RPMI8226 (cell line): ENCODE measurements at regions not wholly inside any gene's neighbourhood (a gene's known extent, or its start where the extent isn't known, plus 50 kb on each side); places are given as distances from the start of the nearest gene placed in this dataset.

Source experiments
- DNase-seq: peaks from one replicate; pipeline ENCODE4 v3.0.0-alpha.2; 2015

- no peak for DNase-seq
Observed at GRCh38 chr15:38864122-38864521, 299.5 kb upstream of the RASGRP1 start.

DNA sequence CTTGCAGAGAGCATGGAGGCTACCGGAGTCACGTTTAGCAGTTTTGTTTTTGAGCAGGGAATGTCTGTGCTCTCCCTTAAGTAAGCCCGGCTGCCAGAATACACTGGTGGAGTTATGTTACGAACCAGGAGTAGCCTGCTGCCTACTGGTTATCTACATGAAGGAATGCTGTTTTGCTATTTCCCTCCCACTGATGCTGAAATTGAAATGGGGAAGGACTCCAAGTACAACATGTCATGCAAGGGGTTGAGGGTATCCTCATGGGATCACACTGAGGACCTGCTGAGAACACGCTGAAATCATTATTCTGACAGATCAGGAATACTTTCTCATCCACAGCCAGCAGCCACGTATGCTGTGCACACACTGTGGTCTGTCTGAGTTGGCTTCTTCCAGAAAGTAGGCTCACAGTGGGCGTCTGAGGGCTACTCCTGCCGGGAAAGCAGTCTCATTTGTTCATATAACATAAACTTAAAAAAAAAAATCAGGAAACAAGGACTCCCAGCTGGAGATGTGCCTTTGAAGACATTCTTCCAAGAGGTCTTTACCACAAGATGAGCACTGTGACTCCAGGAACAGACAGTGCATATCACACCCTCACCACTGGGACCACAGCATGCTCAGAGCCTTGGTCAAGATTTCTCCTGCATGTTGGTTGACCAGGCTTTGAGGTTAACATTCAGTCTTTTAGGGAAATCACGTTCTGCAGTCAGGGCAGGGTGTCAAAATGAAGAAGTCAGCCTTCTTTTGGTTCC lies 300.4 kb upstream of the RASGRP1 start:
- DNase-seq = no peak

DNA sequence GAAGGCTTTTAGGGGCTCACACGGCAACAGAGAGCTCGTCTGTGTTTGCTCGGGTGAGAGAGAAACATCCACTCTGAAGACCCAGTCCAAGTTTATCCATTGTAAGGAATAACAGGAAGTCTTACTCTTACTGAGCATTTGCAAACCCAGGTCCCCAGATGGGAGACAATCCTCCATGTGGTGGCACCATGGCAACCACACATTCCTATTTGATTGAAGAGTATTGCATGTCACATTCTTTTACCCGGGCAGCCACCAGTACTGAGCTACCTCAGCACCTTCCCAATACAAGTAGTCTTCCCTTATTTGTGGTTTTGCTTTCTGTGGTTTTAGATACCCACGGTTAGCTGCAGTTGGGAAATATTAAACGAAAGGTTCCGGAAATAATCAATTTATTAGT lies 302.9 kb upstream of the RASGRP1 start:
- no peak for DNase-seq

GRCh38 chr15:38868326-38869114 lies 303.9 kb upstream of the RASGRP1 start:
- DNase-seq = no peak

DNA sequence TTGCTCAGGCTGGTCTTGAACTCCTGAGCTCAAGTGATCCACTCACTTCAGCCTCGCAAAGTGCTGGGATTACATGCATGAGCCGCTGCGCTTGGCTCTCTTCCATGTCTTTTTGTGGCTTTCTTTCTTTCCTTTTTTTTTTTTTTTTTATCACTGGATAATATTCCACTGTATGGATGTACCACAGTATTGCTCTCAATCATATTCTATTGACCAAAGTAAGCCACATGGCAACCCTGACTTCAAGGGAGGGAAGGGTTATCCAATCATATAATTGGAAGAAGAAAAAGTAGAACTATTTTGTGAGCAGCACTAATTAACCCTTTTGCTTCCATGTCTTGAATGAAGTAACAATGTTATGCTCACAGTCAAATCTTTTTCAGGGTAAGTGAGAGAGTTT lies 307.0 kb upstream of the RASGRP1 start:
- no peak for DNase-seq

DNA sequence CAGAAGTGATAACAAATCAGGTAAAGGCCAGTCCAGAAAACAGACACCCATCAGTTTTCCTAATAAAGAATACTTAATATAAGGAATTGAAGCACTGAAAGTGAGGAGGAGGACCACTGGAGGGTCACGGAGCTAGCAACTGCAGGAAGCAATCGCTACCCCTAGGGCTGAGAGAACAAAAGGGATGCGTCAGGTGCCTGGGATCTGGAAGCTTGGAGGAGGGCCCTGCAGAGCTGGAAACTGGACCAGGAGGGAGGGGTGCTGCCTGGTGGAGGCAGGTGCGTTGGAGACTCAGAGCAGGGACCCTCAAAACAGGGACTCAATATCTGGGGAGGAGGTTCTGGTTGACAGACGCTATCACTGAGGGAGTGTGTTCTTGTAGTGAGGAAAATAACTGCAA lies 308.1 kb upstream of the RASGRP1 start:
- DNase-seq = no peak

- DNase-seq = no peak
Observed at GRCh38 chr15:38873158-38873557, 308.5 kb upstream of the RASGRP1 start.

DNA sequence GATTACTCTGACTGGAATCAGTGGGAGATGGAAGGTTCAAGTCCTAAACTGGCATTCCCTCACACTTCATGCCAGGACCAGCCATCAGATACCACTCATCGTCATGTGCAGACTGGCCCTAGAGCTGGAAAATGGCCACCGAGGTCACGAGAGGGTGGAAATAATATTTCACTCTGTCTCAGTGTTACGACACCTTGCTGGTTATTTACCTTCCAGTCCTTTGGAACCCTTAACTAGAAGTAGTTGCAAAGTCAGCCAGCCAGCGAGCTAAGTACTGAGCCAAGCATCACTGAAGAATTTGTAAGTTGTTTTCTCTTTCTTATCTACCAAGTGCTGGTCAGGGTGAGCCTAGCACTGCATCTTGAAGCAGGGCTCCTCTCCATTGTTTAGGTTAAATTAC lies 309.9 kb upstream of the RASGRP1 start:
- no peak for DNase-seq

DNA sequence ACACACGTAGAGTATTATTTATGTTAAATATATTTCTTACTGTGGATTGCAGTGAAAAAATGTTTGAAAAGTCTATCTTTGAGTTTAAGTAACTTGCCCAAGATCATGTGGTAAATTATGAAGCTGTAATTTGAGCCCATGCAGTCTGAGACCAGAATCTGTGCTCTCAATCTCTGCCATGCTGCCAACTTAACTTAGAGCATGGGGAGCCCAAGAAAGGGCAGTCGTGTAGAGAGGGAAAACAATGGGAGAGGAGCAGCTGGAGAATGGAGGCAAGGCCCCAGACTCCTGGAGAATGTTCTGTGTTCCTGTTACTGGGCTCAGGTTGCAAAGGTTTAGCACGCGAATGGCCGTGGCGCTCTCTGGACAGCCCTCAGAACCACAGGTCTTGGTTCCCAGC lies 311.6 kb upstream of the RASGRP1 start:
- DNase-seq = no peak

DNA sequence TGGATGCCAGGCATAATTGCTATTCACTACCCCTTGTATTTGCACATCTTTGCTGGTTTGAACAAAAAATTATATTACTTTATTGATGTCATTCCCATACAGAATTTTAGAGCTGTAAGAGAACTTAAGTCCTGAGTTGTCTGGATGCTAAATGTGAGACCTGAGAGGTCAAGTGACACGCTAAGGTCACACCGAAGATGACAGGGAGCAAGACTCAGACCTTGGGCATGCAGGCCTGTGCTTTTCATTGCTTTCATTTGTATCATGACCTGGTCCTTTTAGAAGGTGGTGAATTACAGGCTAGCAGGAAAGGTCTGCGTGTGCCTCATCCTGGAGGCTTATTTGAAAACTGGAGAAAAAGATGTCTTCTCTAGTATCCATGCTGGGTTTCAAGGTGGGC lies 312.0 kb upstream of the RASGRP1 start:
- no peak for DNase-seq

DNA sequence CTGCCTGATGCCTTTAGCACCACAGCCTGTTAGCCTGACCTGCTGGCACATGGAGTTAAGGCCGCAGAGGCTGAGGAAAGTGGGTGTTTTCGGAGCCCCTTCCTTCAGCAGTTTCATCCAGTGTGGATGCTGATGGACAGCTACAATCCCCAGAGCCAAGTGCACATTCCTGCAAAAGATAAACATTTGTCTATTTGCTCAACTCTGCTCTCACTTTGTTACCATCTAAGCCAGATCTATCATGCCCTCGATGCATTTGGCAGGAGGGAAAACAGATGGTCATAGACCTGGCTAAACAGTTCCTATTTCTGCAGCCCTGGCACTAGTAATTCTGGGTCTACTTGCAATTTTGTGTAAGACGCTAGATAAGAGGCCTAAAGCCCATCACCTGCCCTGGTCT lies 312.9 kb upstream of the RASGRP1 start:
- no peak for DNase-seq

GRCh38 chr15:38878026-38878425 lies 313.4 kb upstream of the RASGRP1 start:
- no peak for DNase-seq

DNA sequence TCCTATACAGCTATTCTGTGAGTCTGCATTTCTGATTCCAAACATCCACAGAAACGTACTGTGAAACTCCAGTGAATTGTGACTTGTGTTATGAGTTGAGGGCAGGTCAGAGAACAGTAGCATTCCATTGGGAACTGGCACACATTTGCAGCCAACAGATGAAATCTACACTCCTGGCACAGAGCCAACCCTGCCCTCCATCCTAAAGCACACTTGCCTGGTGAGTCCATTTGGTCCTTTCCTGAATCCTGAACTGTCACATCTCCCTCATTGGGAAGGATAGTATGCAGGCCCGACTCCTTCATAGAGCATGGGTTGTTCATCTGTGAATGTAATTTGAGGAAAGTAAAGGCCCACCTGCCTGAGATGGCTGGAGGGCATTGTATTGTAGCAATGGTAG lies 314.3 kb upstream of the RASGRP1 start:
- no peak for DNase-seq

DNA sequence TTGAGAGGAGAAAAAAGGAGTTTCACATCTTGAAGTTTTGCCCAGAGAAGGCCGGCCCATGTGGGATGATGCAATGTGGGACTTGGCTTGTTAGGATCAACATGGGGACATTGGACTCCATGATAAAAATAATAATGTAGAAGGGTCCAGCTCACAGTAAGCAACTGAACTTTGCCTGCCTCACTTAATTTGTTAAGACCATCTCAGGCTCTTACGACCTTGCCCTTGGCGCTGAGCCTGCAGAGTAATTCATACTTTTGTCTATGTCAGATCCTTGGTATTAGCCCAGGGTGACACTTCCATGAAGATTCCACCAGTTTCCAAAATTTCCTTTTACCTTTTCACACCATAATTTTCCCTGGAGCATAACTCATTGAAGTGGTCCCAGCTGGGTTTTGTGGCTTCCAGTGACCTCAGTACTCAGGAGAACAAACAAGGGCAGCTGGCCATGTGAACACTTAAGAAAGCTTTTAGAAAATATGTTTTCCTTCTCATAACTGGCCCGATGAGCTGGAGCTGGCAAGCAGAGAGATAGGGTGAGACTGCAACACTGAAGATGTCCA lies 315.4 kb upstream of the RASGRP1 start:
- no peak for DNase-seq

- DNase-seq = no peak
Observed at GRCh38 chr15:38882221-38882620, 317.6 kb upstream of the RASGRP1 start.

GRCh38 chr15:38883987-38884386 lies 319.4 kb upstream of the RASGRP1 start:
- DNase-seq = no peak

DNA sequence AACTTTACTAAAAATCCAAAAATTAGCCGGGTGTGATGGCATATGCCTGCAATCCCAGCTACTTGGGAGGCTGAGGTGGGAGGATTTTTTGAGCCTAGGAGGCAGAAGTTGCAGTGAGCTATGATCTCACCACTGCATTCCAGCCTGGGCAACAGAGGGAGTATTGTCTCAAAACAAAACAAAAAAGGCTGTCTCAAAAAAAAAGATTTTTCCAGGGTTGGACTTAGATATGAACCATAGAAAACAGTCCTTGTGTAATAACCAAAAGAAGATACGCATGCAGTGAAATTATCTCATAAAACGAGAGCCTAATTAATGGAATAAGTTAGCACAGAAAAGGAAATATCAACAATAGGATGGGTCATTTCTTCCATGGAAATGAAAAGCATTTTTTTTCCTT lies 320.4 kb upstream of the RASGRP1 start:
- no peak for DNase-seq

- DNase-seq = no peak
Observed at GRCh38 chr15:38885471-38885952, 320.9 kb upstream of the RASGRP1 start.

GRCh38 chr15:38886315-38887163 lies 321.9 kb upstream of the RASGRP1 start:
- DNase-seq = no peak

DNA sequence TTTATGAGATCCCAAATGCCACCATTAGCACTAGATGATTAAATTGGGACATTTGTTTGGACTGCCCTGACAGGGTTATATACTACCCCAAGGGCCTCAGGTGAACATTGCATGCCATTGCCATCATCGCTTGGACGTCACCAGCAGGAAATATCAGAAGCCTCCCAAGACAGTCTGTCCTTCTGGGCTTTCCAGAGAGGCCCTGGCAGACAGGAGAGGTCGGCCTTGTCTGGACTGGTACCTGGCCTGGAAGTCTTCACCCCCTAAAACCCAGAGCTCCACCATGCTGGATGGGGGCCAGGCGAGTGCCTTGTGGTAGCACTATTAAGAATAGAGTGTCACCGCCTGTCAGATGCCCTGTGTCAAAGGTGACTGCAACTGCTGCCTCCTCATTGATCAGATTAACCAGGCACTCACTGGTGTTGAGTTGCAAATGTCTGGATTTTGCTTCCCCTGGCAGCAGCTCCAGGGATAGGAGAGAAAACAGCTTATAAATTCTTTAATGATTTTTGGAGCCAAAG lies 324.1 kb upstream of the RASGRP1 start:
- DNase-seq = no peak

DNA sequence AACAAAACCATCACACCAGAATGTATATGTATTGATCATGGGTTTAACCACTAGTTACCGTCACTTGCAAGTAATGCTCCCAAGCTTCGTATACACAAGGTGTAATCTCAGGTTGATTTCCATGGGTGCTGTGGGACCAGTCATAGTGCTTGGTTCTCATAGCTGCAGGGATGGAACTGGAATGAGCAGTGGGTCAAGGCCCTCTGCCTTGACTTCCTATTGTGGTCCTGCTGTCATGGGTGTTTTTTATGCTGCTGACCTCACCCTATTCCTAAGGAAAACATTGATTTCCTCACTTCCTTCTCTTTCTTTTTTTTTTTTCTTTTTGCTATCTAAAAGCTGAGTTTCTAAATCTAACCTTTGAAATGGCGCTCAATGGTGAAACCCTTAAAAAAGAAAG lies 325.6 kb upstream of the RASGRP1 start:
- no peak for DNase-seq

GRCh38 chr15:38893925-38894242 lies 329.3 kb upstream of the RASGRP1 start:
- DNase-seq = no peak
